ENCODE measurements at regions not wholly inside any gene's neighbourhood (a gene's known extent, or its start where the extent isn't known, plus 50 kb on each side); places are given as distances from the start of the nearest gene placed in this dataset.
"Not testable (repeated sequence)": the region's sequence is repeated elsewhere in the genome, so short reads cannot be mapped to it uniquely, and the experiment has no call there.

DNA sequence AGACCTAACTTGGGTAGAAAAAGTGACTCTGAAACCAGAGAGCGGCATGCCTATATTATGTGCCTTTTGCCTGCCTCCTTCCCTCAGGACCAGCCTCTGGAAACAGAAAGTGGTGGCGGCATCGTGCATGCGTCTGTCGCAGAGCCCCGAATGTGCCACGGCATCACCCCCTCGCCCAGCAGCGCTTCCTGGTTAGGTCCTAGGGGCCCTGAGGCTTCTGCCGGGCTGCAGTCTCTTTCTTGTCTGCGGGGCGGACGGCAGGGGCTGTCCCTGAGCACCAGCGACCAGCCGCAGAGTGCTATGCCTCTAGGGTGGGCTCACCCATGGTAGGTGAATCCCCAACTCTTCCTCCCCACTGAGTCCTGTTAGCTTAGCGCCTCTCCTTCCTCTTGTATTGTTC lies 68.7 kb downstream of the VSIG4 start:
- no peak for DNase-seq
- TF ChIP-seq GATA1 (IDR thresholded peaks at IDR 0.05; ENCODE audit: low read depth, low read length) = no peak
- no peak for TF ChIP-seq POLR2A (IDR thresholded peaks at IDR 0.05; ENCODE audit: low read length)

DNA sequence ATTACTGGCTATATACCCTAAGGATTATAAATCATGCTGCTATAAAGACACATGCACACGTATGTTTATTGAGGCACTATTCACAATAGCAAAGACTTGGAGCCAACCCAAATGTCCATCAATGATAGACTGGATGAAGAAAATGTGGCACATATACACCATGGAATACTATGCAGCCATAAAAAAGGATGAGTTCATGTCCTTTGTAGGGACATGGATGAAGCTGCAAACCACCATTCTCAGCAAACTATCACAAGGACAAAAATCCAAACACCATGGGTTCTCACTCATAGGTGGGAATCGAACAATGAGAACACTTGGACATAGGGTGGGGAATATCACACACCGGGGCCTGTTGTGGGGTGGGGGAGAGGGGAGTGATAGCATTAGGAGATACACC lies 72.7 kb downstream of the VSIG4 start:
- DNase-seq = not testable (repeated sequence)

DNA sequence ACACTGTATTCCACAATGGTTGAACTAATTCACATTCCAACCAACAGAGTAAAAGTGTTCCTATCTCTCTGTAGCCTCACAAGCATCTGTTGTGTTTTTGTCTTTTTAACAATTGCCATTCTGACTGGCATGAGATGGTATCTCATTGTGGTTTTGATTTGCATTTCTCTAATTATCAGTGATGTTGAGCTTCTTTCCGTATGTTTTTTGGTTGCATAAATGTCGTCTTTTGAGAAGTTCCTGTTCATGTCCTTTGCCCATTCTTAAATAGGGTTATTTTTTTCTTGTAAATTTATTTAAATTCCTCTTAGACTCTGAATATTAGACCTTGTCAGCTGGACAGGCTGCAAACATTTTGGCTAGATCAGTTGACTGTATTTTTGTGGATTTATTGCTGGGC lies 78.2 kb downstream of the VSIG4 start:
- TF ChIP-seq POLR2A (IDR thresholded peaks at IDR 0.05; ENCODE audit: low read length) = no peak
- no peak for TF ChIP-seq GATA1 (IDR thresholded peaks at IDR 0.05; ENCODE audit: low read depth, low read length)
- DNase-seq = no peak

DNA sequence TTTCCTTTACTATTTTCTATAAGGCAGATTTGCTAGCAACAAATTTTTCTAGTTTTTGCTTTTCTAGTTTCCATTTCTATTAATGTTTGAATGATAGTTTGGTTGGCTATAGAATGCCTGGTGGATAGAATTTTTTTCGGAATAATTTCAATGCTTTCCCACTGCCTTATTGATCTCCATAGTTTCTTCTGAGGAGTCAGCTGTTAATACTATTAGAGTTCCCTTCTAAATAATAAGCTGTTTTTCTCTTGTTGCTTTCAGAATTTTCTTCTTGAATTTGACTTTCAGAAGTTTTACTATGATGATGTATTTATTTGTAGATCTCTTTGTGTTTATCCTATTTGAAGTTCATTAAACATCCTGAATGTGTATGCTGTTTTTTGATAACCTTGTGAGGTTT lies 91.8 kb downstream of the VSIG4 start:
- no peak for TF ChIP-seq POLR2A (IDR thresholded peaks at IDR 0.05; ENCODE audit: low read length)
- no peak for TF ChIP-seq GATA1 (IDR thresholded peaks at IDR 0.05; ENCODE audit: low read depth, low read length)
- DNase-seq = no peak

DNA sequence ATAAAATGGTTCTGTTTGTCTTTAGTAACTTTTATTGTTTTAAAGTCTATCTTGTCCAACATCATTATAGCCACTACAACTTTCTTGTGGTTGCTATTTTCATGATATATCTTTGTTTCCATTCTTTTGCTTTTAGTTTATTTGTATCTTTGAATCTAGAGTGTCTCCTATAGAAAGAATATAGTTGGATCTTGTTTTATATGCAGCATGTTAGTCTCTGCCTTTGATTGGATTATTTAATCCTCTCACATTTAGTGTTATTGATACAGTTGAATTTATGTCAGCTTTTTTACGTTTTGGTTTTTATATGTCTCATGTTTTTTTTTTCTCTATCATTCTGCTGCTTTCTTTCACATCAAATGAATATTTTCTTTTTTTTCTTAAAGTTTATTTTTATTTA lies 98.1 kb downstream of the VSIG4 start:
- DNase-seq = no peak
- no peak for TF ChIP-seq POLR2A (IDR thresholded peaks at IDR 0.05; ENCODE audit: low read length)
- no peak for TF ChIP-seq GATA1 (IDR thresholded peaks at IDR 0.05; ENCODE audit: low read depth, low read length)

- no peak for TF ChIP-seq POLR2A (IDR thresholded peaks at IDR 0.05; ENCODE audit: low read length)
- no peak for TF ChIP-seq GATA1 (IDR thresholded peaks at IDR 0.05; ENCODE audit: low read depth, low read length)
- DNase-seq = no peak
Observed at GRCh38 chrX:65933085-65933589, 106.7 kb downstream of the VSIG4 start.

- peak; percentile 39 to 48 for DNase-seq
- no peak for TF ChIP-seq POLR2A (IDR thresholded peaks at IDR 0.05; ENCODE audit: low read length)
- TF ChIP-seq GATA1 (IDR thresholded peaks at IDR 0.05; ENCODE audit: low read depth, low read length) = no peak
Observed at GRCh38 chrX:65932173-65933084, 107.5 kb downstream of the VSIG4 start.

DNA sequence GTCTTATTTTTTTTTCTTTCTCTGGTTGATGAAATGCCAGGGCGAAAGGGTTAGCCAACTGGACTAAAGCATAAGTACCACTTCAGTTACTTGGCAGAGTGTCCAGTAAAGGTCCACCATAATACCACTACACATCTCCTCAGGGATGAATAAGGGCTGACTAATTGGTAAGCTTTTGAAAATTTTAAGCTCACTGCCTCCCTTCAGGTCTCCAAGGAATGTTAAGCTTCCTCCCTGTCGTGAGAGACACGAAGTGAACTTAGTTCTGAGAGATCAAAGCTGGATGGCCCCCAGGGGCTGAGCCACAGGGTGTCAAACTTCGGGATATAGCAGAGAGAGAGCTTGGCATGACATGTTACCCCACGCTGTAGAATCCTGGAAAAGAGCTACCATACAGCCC lies 111.4 kb downstream of the VSIG4 start:
- DNase-seq = no peak
- no peak for TF ChIP-seq GATA1 (IDR thresholded peaks at IDR 0.05; ENCODE audit: low read depth, low read length)
- no peak for TF ChIP-seq POLR2A (IDR thresholded peaks at IDR 0.05; ENCODE audit: low read length)

DNA sequence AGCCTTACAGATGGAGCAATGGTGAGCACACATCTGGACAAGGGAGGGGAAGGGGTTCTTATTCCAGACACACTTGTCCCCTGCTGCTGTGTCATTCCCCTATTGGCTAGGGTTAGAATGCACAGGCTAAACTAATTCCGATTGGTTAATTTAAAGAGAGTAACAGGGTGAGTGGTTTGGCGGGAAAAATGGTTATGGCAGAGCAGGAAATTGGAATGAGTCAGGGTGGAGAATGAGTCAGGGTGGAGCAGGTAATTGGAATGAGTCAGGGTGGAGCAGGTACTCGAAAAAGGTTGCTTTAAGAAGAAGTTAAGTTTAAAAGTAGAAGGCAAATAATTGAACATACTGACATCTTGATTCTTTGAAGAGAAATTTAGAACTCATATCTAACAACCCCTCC lies 112.5 kb downstream of the VSIG4 start:
- DNase-seq = not testable (repeated sequence)

DNA sequence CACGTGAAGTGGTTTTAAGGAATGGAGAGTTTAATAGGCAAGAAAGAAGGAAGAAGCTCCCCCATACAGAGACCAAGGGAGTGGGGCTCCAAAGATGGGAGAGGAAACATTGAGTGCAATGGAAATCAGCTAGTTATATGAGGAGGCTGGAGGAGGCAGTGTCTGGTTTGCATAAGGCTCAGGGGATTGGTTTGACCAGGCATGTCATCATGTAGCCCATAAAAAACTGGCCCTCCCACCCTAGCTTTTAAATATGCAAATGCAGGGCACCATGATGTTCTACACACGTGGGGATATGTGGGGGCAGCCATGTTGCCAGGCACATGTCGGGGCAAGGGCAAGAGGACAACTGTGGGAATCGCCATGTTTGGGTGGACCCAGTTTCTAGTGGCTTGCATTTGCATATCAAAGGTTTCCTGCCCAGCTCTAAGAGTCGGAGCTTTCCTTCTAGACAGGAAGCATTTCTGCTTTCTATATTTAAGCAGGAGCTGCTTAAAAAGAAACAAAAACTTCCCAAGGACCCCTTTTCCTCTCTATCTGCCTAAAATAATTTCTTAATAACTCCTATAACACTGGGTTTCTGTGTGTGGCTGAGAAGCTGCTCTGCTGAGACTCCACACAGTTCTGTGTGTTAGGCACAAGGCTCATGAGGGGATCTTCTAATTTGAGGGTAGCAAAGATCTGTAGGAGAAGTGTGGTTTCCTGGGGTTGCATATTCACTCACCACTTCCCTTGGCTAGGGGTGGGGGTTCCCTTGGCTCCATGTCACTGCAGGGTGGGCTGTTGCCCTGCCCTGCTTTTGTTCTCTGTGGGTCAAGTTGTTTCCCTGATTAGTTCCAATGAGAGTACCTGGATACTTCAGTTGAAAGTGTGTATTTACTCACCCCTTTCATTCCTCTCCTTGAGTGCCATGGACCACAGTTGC lies 113.5 kb downstream of the VSIG4 start:
- no peak for TF ChIP-seq POLR2A (IDR thresholded peaks at IDR 0.05; ENCODE audit: low read length)
- TF ChIP-seq GATA1 (IDR thresholded peaks at IDR 0.05; ENCODE audit: low read depth, low read length) = no peak
- peak; percentile 0 to 3 for DNase-seq

DNA sequence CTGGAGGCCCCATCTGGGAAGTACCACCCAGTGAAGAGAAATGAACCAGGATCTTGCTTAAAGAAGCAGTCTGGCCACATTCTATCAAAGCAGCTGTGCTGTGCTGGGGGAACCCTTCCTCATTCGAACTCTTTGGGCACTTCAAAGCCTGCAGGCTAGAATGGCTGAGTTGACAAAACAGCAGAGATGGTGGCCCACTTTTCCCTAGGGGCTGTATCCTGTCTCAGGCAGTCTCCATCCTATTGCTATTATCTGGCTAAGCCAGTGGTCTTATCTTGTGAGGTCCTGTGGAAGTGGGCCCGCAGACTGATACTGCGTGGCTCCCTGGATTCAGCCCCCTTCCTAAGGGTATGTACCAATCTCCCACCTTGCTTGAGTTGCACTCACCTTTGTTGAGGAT lies 114.3 kb downstream of the VSIG4 start:
- no peak for TF ChIP-seq POLR2A (IDR thresholded peaks at IDR 0.05; ENCODE audit: low read length)
- TF ChIP-seq GATA1 (IDR thresholded peaks at IDR 0.05; ENCODE audit: low read depth, low read length) = no peak

DNA sequence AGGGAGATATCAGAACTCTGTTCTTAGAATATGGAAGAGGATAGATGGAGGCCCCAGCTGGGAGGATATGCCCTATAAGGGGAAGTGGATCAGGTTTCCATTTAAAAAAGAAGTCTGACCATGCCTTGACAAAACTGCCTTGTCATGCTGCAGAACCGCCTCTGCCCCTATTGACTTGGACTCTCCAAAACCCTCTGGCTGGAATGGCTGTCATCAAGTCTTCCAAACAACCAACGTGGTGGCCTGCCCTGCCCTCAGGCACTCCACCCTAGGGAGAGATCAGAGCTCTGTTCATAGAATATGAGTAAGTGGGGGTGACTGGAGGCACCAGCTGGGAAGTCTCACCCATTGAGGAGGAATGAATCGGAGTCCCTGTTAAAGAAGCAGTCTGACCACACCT lies 114.9 kb downstream of the VSIG4 start:
- TF ChIP-seq POLR2A (IDR thresholded peaks at IDR 0.05; ENCODE audit: low read length) = no peak
- DNase-seq = no peak

More for the DNA sequence above, 114.3 kb downstream of the VSIG4 start:
- DNase-seq = no peak

DNA sequence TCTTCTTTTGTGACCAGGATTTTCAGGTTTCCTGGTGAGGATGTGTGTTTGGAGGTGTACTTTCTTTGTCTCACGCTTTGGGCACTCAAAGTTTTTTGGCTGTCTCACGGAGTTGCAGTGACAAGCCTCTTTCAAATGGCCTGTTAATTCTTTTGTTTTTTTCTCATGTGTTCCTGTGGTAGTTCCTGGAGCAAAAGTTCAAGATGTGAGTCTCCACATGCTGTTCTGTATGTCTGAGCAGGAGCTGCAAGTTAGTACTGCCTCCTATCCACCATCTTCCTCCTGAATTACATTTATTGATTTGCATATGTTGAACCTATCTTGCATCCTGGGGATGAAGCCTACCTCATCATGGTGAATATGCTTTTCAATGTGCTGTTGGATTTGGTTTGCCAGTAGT lies 118.5 kb downstream of the VSIG4 start:
- TF ChIP-seq POLR2A (IDR thresholded peaks at IDR 0.05; ENCODE audit: low read length) = no peak
- no peak for DNase-seq

- no peak for TF ChIP-seq POLR2A (IDR thresholded peaks at IDR 0.05; ENCODE audit: low read length)
- no peak for TF ChIP-seq GATA1 (IDR thresholded peaks at IDR 0.05; ENCODE audit: low read depth, low read length)
- DNase-seq = no peak
Observed at GRCh38 chrX:65920620-65921019, 119.3 kb downstream of the VSIG4 start.

- TF ChIP-seq GATA1 (IDR thresholded peaks at IDR 0.05; ENCODE audit: low read depth, low read length) (no peak), POLR2A (IDR thresholded peaks at IDR 0.05; ENCODE audit: low read length) (no peak)
- DNase-seq = no peak
Observed at GRCh38 chrX:65910899-65911298, 129.0 kb downstream of the VSIG4 start.
